ENCODE measurements at regions not wholly inside any gene's neighbourhood (a gene's known extent, or its start where the extent isn't known, plus 50 kb on each side); places are given as distances from the start of the nearest gene placed in this dataset.
"Not testable (repeated sequence)": the region's sequence is repeated elsewhere in the genome, so short reads cannot be mapped to it uniquely, and the experiment has no call there.

DNA sequence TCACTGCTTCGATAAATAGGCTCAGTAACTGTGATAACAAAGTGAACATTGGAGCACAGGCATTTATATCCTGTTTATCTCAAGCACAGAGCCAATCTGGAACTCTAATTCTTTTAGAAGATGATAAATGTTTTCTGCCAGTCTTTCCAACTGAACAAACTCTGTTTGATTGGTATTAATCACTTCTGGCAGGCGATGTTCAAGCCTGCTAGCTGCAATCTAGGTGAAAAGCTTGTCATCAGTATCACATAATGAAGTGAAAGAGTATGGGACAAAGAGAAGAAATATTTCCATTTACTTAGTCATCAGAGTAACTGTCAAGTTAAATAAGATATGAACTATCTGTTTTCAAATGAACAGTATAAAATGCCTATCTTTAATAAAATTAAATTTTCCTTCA is 577.3 kb downstream of the VGLL3 start:
- TF ChIP-seq, protein P1, sequence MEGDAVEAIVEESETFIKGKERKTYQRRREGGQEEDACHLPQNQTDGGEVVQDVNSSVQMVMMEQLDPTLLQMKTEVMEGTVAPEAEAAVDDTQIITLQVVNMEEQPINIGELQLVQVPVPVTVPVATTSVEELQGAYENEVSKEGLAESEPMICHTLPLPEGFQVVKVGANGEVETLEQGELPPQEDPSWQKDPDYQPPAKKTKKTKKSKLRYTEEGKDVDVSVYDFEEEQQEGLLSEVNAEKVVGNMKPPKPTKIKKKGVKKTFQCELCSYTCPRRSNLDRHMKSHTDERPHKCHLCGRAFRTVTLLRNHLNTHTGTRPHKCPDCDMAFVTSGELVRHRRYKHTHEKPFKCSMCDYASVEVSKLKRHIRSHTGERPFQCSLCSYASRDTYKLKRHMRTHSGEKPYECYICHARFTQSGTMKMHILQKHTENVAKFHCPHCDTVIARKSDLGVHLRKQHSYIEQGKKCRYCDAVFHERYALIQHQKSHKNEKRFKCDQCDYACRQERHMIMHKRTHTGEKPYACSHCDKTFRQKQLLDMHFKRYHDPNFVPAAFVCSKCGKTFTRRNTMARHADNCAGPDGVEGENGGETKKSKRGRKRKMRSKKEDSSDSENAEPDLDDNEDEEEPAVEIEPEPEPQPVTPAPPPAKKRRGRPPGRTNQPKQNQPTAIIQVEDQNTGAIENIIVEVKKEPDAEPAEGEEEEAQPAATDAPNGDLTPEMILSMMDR (IDR thresholded peaks at IDR 0.05): no peak
- ATAC-seq: no peak
- no peak overlapping the region for H3K27ac ChIP-seq
- H3K4me3 ChIP-seq: no peak overlapping the region
- H3K9me3 ChIP-seq: peaks cover 0 to 1% of the 10 kb centered on the region in 2 donors
- intact Hi-C loops (cut with DNase I): no loop called here
- no peaks in the 10 kb centered on the region for H3K27me3 ChIP-seq
- no peak for DNase-seq
- no peaks in the 10 kb centered on the region for H3K4me1 ChIP-seq
- H3K36me3 ChIP-seq: no peaks in the 10 kb centered on the region

DNA sequence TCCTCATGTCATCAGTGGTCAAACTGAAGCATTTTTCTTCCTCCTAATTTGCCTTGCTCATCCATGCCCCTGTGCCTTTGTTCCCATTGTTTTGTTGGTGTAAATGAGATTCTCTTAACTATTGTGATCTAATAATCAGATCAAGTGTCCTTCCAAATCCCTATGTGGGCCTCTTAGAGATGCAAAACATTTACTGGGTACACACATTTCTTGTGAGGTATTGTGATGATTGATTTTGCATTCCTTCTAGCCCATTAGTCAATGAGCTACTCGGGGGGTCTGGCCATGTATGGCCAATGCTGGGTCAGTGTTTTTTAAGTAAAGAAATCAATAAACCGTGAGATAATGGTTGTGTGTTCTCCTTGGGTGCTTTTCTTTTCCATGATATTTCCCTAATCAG is 580.4 kb downstream of the VGLL3 start:
- TF ChIP-seq, protein P1 (IDR thresholded peaks at IDR 0.05): no peak
- ATAC-seq: no peak
- H3K9me3 ChIP-seq: peaks cover 0 to 1% of the 10 kb centered on the region in 2 donors
- intact Hi-C loops (cut with DNase I): no loop called here
- no peak overlapping the region for H3K27ac ChIP-seq
- H3K36me3 ChIP-seq: no peaks in the 10 kb centered on the region
- H3K27me3 ChIP-seq: no peaks in the 10 kb centered on the region
- no peak for DNase-seq
- H3K4me3 ChIP-seq: no peak overlapping the region
- H3K4me1 ChIP-seq: no peaks in the 10 kb centered on the region

DNA sequence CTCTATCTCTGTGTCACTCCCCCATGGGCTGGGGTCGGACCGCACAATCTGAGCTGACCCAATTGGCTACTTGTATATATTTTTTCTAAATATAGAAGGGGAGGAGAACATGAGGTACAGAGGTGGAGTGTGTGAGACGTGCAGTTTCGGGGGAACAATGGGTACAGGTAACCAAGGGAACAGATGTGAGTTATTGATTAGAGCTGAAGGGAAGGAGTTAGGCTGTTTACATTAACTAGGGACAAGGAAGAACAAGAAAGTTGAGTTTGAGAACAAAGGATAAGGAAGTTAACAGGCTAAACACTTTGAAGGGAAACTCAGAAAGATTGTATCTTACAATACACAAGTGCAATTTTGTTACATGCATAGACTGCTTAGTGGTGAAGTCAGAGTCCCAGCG is 601.2 kb downstream of the VGLL3 start:
- intact Hi-C loops (cut with DNase I); H3K4me3 ChIP-seq; H3K36me3 ChIP-seq; DNase-seq; ATAC-seq; H3K4me1 ChIP-seq; H3K9me3 ChIP-seq; H3K27me3 ChIP-seq; H3K27ac ChIP-seq: not testable (repeated sequence)

- H3K36me3 ChIP-seq: no peaks in the 10 kb centered on the region
- no peak overlapping the region for H3K27ac ChIP-seq
- H3K4me1 ChIP-seq: no peaks in the 10 kb centered on the region
- no peak overlapping the region for H3K4me3 ChIP-seq
- TF ChIP-seq, protein P1 (IDR thresholded peaks at IDR 0.05): no peak
- no peak for DNase-seq
- intact Hi-C loops (cut with DNase I): no loop called here
- ATAC-seq: no peak
- H3K27me3 ChIP-seq: no peaks in the 10 kb centered on the region
- peaks cover 0 to 3% of the 10 kb centered on the region in 2 donors for H3K9me3 ChIP-seq
Observed at GRCh38 chr3:86388820-86389219, 602.1 kb downstream of the VGLL3 start.

GRCh38 chr3:86382556-86382955 is 608.4 kb downstream of the VGLL3 start:
- ATAC-seq (no peak), DNase-seq (no peak)
- Histone ChIP-seq H3K9me3 (no peaks in the 10 kb centered on the region), H3K36me3 (no peaks in the 10 kb centered on the region), H3K4me3 (no peak overlapping the region), H3K27me3 (no peaks in the 10 kb centered on the region), H3K27ac (no peak overlapping the region), H3K4me1 (no peaks in the 10 kb centered on the region)
- intact Hi-C loops (cut with DNase I): no loop called here
- TF ChIP-seq, protein P1 (IDR thresholded peaks at IDR 0.05): no peak

- Histone ChIP-seq H3K27ac (no peak overlapping the region), H3K27me3 (no peaks in the 10 kb centered on the region), H3K4me1 (no peaks in the 10 kb centered on the region), H3K4me3 (no peak overlapping the region), H3K9me3 (no peaks in the 10 kb centered on the region), H3K36me3 (no peaks in the 10 kb centered on the region)
- TF ChIP-seq, protein P1 (IDR thresholded peaks at IDR 0.05): no peak
- intact Hi-C loops (cut with DNase I): no loop called here
- no peak for ATAC-seq
- no peak for DNase-seq
Observed at GRCh38 chr3:86381247-86381646, 609.7 kb downstream of the VGLL3 start.

All from left lung (tissue), 4 donors.